Right lobe of liver (tissue), 4 donors: ENCODE measurements at regions not wholly inside any gene's neighbourhood (a gene's known extent, or its start where the extent isn't known, plus 50 kb on each side); places are given as distances from the start of the nearest gene placed in this dataset.

Experiments used
- CTCF ChIP-seq, 4 donors: fragments of 200-600 bp in 3 of 4; fragments of 450-650 bp in 1 of 4; IDR thresholded peaks; one replicate each; pipeline versions ENCODE4 v1.5.1 to v1.8.0; 2016 to 2022; ENCODE audit warnings: antibody characterized with exemption in 4 of 4, mild to moderate bottlenecking in 2 of 4
- POLR2A ChIP-seq: fragments of 450-650 bp; IDR thresholded peaks from one replicate; pipeline ENCODE4 v1.6.1; 2017; ENCODE audit warnings: antibody characterized with exemption, mild to moderate bottlenecking
- donor health status: DM: no; HTN: no; CAD: no.
- donor health status: DM: no; HTN: no; CAD: no.
- donor health status: DM: no; HTN: yes; CAD: no.

GRCh38 chr13:58989556-58989955 lies 1174.2 kb downstream of the DIAPH3 start:
- TF ChIP-seq CTCF (IDR thresholded peaks at IDR 0.05) (no peak), POLR2A (no peak)
